GM18498 (cell line): ENCODE measurements at regions not wholly inside any gene's neighbourhood (a gene's known extent, or its start where the extent isn't known, plus 50 kb on each side); places are given as distances from the start of the nearest gene placed in this dataset.

ENCODE experiments used
- ATAC-seq: cut with Tn5 transposase; IDR thresholded peaks from one replicate; pipeline ENCODE4 v1.9.1; 2021; ENCODE audit warnings: mild to moderate bottlenecking, moderate library complexity; ENCODE audit not compliant: unreplicated experiment

DNA sequence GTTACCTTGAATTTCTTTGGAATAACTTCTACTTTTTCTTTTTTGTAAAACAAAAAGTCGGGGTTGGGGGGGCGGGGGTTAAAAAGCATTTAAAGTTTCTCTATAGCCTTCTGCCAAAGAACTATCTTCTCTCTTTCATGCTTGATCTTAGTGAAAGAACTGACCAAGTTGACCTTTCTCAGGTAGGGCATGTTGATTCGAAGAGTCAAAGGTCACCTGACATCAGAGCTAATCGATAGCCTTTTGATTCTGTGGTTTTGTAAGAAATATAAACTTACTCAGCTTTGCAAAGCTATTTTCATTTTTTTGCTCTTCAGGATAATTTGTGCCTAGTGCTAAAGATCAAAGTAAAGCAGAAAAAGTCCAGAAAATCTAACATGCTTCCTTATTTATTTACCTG lies 181.5 kb downstream of the IRS2 start:
- no peak for ATAC-seq

DNA sequence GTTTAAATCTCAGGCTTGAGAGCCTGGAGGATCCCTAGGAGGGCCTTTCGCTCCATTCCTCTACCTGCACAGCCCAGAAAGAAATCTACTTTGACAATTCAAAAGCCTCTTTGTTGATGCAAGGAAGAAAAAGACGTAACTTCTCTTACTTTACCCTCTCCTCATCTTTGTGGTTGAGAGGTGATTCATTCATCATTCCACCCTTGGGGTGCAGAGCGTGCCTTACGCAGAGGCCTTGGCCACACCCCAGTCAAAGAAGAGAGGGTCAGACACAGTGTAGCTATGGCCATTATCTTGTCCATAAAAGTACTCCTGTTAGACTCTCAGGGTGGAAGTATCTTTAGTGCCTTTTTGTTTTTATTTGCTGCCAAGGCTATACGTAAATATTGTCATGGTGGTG lies 184.0 kb downstream of the IRS2 start:
- no peak for ATAC-seq

DNA sequence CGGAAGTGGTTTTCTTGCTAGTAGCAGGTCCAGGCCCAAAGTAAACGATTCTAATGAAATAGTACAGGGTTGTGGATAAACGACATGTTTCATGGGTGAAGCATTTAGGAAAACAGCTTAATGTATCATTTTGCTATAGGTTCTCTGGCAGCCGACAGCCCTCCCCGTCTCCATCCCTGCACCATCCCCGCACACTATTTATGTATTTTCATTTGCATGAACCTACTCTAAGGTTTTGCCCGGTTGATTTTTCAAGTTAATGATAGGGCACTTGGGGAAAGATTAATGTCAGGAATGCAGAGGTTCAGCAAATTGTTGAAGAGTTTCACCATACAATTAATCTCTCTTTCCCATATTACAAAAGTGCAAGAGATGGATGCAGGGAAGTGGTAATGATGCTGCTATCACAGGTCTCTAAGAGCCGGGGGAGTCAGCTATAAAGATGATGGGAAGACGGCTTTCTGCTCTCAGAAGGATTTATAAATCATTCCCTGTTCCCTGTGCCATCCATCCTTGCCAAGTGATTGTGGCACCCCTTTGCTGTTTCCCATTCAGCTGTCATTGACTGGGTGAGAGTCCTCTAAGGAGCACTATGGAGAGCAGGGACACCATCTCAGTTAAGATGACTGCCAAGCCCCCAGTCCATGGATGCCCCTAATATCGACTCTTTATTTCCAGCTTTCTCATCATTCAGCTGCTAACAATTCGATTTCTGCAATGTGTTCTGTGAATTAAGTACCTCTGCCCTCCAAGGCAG lies 186.3 kb downstream of the IRS2 start:
- ATAC-seq: no peak

DNA sequence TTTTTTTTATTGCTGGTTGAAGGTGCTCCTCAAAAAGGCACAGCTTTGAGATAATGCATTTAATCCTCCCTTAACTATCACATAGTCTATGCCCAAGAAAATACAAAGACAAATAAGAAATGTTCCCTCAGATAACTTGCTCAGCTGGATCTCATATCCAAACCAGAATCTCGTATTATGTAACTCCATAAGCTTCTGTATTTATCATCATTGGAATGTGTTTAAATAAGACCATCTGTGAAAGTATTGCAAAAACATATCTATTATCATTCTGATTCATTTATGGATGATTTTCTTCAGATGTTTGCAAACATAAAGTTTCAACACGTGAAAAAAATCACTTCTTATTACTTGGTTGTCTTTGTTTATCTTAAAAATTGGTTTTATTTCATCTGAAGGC lies 190.9 kb downstream of the IRS2 start:
- no peak for ATAC-seq

DNA sequence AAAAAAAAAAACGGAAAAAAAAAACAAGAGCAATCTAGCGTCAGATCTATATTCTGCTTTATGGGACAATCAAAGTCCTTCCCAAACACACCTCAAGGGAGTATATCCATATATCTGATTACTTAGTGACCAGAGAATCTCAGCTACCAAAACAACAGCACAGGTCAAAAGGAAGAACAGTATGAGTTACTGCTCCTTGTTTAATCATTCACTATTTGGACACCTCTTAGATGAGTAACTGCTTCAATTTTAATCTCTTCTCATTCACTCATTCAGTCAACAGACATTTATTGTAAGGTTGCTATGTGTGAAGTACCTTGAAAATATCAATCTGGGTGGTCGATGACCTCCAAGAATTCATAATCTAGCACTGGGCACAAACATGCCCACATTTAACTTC lies 193.2 kb downstream of the IRS2 start:
- no peak for ATAC-seq

DNA sequence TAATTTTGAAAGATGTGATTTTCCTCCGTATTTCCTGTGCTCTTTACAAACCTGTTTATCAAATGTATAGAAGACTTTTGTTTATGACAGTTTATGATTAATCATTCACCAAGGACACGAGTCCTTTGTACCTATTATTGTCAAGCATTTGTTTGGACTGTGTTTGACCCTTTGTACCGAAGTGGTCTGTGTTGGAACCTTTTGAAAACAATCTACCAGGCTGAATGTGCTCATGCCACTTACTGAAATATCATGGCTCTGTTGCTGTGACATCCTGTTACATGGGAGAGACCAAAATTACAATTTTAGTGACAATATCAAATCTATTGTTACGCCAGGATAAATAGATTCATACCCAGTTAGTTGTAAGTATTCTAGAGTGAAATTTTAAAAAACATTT lies 193.6 kb downstream of the IRS2 start:
- ATAC-seq: no peak

DNA sequence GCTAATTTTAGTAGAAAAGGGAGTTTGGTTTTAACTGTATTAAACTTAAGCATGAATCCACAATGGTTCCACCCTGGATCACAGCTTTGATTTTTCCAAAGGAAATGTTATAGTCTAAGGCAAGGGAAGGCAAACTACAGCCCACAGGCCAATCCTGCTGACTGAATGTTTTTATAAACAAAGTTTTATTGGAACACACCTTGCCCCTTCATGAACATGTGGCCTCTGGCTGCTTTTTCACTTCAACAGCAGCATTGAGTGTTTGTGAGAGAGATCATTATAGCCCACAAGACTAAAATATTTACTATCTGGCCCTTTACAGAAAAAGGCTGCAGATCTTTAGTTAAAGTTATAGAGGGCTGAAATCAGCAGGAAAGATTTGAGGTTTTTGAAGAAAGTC lies 198.7 kb downstream of the IRS2 start:
- no peak for ATAC-seq

DNA sequence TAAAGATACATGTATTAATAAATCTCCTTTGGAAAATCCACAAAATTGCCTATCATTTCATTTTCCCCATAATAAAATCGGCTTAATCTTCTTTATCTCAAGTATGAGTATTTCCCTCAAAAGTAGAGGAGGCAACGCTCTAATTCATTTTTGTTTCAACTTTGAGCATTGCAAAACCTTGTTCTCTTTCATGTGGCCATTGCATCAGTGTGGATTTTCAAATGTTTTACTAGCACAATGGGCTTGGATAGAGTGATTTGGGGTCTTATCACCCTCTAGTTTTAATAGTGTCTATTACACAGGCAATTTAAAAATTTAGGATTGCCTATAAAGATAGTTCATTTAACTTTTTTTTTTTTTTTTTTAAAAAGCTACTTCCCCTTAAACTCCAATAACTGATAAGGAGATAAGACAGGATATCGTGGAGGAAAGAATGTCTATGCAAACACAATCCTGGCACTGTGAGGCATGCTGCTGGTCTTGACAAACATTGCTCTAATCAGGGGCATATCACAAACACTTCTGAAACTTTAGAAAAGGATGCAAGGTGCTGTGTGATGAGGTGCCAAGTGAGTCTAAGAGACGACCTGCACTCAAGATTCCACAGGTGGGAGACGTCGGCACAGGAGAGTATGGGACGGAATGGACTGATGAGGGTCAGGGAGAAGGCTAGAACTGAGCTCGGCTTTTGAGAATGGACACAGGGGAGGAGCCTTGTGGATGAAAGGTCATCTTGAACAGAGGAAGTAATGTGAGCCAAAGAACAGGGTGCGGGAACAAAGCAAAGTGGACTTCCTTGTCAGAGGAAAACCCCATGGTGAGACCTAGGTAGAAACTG lies 199.7 kb downstream of the IRS2 start:
- no peak for ATAC-seq

DNA sequence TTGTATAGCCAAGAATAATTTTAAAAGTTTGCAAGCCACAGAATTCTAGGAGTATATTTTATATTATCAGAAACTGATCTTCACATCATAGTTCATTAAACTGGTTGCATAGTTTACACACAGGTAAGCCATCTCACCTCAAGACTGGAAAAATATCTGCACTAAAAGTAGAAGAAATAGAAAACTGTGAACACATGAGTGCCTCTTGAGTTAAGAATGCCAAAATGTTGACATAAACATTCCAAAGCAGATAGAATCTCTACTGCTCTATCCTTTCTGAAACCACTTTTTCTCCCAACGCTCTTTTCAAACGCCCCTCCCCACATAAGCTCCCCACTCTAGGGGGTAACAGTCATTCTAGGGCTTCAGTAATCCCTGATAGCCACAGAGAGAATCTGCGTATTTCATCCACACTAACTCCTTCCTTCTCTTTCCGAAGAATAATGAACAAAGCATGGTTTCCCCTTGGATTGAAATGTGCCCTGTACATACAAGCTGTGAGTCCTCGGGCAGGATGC lies 201.5 kb downstream of the IRS2 start:
- no peak for ATAC-seq

DNA sequence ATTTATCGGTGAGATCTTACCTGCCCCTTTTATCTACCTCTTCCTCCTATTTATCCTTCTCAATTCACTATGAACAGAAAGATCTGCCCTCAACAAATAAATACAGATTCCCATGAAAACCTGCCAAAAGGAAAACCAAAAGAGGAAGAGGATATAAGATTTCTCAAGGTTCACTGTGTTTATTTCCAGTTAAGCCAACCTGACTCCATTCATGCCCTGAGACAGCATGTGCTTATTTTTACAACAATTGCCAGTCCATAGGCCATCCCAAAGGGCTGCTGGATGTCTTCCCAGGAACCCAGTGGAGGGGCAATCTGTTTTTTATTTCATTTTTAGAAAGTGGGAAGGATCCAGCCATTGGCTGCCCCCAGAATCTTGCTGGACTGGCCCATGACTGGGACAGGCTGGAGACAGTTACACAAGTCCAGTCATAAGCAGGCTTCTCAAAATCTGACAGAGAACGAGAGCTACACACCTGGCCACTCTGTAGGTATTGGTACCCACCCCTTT lies 209.1 kb downstream of the IRS2 start:
- ATAC-seq: no peak

DNA sequence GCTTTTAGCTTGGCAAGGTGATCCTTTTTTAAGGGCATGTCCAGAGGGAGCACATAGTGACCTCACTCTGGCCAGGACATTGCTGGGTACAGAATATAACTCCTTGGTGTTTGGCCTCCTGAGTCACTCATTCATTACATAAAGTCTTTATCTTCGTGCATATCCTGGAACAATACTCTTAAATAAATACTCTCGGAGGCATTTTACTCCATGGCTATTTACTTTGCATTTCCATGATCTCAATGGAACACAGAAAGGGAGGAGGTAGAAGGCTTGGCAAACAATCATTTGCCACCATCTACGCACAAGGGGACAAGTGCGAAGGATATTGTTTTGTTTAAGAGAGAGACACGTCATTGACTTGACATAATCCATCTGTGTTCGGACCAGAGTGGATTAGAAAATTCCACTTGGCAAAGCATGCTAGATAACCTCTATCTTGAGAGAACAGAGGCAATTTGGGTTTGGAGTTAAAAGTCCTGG lies 210.0 kb downstream of the IRS2 start:
- ATAC-seq: no peak

DNA sequence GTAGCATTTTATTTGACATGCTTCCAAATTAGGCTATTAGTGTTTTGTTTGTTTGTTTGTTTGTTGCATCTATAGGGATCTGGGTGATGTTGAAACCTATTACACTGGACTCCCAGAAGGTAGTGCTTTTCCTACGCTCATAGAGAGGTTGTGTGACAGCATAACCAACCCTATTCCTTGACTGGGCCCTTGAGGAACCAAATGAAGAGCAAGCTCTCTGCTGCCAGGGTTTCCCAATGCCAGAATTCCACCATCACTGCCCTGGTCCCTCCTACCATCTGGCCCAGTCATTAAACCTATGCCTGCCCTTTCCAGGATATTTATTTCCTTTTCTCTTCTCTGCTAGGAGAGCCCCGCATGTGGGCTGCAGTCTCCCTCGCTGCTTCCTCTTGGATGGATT lies 210.6 kb downstream of the IRS2 start:
- no peak for ATAC-seq

DNA sequence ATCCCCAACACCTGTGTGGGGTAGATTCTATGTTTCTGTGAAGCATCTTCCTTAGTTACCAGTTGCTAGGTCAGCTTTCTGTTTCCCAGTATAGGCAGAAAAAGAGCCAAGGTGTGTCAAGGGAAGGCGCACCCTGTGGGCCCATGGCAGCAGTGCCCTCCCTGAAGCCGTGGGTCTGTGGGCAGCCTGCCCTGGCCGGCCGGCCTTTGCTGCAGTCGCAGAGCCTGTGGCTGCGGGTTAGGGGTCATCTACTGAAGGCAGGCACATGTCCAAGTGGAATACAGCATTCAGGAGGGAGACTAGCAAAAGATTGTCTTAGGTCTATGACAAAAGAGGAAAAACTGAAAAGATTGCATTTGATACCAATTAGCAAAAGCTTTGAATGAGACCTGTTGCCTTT lies 214.0 kb downstream of the IRS2 start:
- ATAC-seq: no peak

DNA sequence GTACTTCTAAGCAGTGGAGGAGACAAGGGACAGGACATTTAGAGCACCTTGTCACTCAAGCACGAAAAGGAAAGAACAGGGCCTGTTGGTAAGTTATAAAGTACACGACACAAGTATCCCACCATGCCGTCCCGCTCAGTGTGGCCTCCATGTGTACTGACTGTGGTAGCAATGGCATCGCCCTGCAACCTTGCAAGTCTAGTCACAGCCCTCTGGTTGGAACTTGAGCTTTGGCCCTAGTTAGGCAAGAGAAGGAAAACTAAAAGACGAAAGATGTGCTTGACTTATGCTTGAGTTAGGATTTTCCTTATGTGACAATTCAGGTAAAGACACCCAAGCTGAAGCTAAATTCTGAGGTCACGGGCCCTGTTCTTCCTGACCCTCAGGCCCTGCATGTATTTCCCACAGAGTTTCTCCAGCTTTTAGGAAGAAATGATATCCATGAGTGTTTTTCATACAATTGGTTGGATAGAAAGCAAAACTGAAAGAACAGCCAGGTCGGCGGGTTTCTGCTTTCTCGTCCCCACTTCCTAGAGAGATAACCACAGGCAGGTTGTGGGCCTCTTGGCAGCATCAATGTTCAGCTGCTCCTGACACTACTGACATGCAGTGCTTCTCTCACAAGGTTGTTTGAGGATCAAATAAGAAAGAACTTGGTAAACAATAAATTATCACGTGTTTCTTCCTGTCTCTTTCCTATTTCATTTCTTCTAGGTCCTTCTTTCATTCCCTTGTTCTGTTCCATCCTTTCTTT lies 216.2 kb downstream of the IRS2 start:
- ATAC-seq: peak; percentile 98

DNA sequence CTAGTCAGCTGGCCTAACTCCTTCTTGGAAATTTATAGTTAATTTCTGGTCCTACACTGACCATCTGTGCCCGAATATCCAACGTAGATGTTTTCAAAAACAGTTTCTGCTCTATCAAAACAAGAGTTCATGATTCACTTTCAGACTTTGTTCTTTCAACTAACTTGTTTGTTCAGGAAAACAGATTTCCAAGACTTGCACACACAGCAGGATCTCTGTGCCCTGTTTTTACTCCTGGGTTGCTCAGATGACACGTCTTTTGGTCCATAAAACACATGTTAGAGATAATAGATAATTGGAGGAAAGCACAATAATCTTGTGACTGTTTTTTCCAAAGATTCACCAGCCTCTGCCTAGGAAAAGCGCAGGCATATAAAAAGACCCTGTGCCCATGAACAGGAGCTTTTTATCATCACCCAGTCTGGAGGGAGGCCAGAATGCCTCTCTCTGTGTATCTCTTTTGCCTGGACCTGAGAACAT lies 218.0 kb downstream of the IRS2 start:
- ATAC-seq: no peak

DNA sequence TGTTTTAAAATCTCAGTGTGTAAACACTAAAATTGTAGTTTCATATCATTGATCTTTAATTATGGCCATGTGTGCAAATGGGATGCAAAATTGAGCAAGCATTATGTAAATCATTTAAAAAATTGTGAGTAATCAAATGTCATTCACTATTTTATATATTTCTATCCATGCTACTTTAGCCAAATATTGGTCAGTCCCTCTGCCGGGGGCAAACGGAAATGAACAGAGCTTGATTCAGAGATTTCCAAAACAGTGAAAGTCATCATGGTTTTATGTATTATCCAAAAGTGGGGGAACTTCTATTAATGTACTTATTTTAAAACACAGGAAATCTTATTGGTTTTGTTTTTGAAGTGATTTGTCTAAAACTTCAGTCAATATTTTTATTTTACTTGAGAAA lies 219.1 kb downstream of the IRS2 start:
- ATAC-seq: no peak

DNA sequence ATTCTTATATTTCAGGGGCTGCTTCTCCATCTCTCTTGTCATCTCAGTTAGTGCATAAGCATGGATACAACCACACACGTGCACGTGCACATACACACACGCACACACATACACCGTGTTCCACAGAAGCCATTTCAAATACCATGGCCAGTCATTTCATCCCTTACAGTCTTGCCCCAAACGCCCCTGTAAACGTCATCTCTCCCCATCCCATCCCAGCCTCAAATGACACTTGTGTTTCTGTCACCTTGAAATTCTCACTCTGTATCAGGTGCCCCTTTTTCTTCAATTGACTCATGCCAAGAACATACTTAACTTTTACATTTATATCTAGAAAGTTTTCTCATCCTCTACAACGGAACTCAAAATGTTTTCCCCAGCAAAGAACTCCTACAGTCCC lies 220.5 kb downstream of the IRS2 start:
- ATAC-seq: no peak

DNA sequence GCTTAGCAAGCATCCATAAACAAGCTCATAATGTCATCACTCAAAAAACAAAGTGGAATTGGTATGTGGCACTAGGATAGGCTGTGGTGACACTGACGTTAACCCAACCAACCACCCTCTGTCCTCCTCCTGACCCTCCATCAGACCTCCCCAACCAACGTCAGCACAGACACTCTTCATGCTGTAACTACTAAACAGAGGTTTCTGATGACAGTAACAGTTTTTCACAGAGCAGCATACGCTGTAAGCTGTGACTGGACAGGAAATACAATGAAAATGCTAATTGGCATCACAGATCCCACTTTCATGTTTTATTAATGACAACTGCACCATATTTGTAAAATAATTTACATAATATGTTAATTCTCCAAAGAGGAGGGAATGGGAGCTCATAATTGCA lies 238.0 kb downstream of the IRS2 start:
- ATAC-seq: peak; percentile 75

DNA sequence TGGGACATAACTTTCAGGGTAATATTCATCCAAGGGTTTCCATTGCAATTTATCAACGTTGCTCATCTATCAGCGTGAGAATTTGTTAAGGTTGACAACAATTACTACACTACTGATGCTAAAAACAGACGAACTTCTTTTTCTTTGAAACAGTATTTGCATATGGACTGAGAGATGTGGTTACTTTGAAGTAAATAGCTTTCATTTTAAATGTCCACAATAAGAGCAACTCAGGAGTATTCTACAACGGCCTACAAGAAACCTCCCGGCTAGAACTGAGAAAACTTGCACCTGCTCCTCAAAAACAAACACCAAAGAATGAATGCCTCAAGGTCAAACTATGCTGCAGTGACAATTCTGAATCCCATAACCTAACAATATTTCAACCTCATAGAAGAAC lies 238.4 kb downstream of the IRS2 start:
- ATAC-seq: peak; percentile 91

DNA sequence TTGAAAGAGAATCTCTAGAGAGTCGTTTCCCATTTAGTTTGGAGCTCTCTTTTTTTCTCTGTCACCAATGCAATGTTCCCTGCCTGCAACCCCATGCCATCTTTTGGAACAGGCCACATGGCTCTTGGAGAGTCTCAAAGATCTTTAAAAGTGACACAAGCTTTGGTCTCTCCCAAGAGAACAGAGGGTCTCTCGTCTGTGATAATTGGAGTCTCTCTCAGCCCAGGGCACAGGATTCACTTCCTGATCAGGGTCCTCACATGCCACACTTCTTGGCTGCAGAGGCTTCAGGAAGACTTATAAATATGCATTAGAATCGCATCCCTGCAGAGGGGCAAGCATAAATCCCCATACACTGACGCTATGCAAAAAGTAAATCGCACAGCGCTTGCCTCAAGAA lies 240.5 kb downstream of the IRS2 start:
- no peak for ATAC-seq

DNA sequence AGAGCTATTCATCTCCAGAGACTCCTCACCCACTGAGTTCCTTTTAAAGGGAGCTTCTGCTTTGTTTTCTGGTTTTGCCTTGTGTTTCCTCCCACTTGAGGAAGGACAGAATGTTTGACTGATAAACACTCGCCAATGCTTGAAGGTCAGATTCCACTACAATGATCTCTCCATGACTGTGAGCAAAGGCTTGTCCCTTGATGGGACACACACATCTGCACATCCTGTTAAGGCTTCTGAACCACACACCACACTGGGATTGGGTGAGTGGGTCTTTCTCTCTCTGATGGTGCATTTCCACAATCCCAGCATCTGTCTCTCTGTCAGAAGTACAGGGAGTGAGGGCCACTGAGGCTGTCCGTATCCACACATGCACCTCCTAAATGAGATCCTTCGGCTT lies 245.3 kb downstream of the IRS2 start:
- ATAC-seq: no peak
